ENCODE measurements at regions not wholly inside any gene's neighbourhood (a gene's known extent, or its start where the extent isn't known, plus 50 kb on each side); places are given as distances from the start of the nearest gene placed in this dataset.

GRCh38 chr6:127019828-127020227, 98.6 kb upstream of the RSPO3 start:
- TF ChIP-seq CTCF (IDR thresholded peaks at IDR 0.05; ENCODE audit: insufficient read depth, low read depth, low read length) = no peak
- TF ChIP-seq EZH2 (IDR thresholded peaks at IDR 0.05; ENCODE audit: insufficient read depth, low read length) = no peak
